HEK293T (cell line): ENCODE measurements at regions not wholly inside any gene's neighbourhood (a gene's known extent, or its start where the extent isn't known, plus 50 kb on each side); places are given as distances from the start of the nearest gene placed in this dataset.

ENCODE experiments used
- CTCF ChIA-PET: fragments of 350-600 bp; formaldehyde crosslinking; extraction: SDS; loops from one replicate; lab custom pipeline; 2021; ENCODE audit warnings: antibody characterized with exemption, inconsistent platforms; lab: Yijun Ruan, JAX
- POLR2A ChIA-PET: fragments of 350-600 bp; formaldehyde crosslinking; extraction: SDS; loops from one replicate; lab custom pipeline; 2020; ENCODE audit warnings: antibody characterized with exemption, inconsistent platforms; lab: Yijun Ruan, JAX
- DNase-seq: peaks from one replicate; pipeline ENCODE4 v3.0.0; 2012; ENCODE audit warnings: mixed read lengths; ENCODE audit errors: extremely low spot score
- ARNT ChIP-seq: fragments of 450-650 bp; IDR thresholded peaks from 2 replicates; pipeline ENCODE4 v1.6.1; 2017; ENCODE audit warnings: mild to moderate bottlenecking
- BHLHE40 ChIP-seq: fragments of 450-650 bp; IDR thresholded peaks from 2 replicates; pipeline ENCODE4 v1.6.1; 2016; ENCODE audit warnings: mild to moderate bottlenecking, moderate library complexity, borderline replicate concordance
- CTBP1 ChIP-seq: fragments of 450-650 bp; IDR thresholded peaks from 2 replicates; pipeline ENCODE4 v1.6.1; 2016; ENCODE audit warnings: borderline replicate concordance
- ELF4 ChIP-seq: fragments of 450-650 bp; IDR thresholded peaks from 2 replicates; pipeline ENCODE4 v1.6.1; 2017; ENCODE audit warnings: antibody characterized with exemption
- FOXA1 ChIP-seq: fragments of 450-650 bp; IDR thresholded peaks from 2 replicates; pipeline ENCODE4 v1.6.1; 2016; ENCODE audit warnings: mild to moderate bottlenecking
- FOXK2 ChIP-seq: fragments of 450-650 bp; IDR thresholded peaks from 2 replicates; pipeline ENCODE4 v1.6.1; 2016; ENCODE audit warnings: mild to moderate bottlenecking
- FOXM1 ChIP-seq: fragments of 450-650 bp; IDR thresholded peaks from 2 replicates; pipeline ENCODE4 v1.6.1; 2017; ENCODE audit warnings: mild to moderate bottlenecking, borderline replicate concordance
- HDGF ChIP-seq: fragments of 450-650 bp; IDR thresholded peaks from 2 replicates; pipeline ENCODE4 v1.6.1; 2017; ENCODE audit warnings: antibody characterized with exemption, borderline replicate concordance
- L3MBTL2 ChIP-seq: fragments of 450-650 bp; conservative IDR thresholded peaks from 2 replicates; pipeline ENCODE4 v1.6.1; 2016; ENCODE audit warnings: mild to moderate bottlenecking
- LEF1 ChIP-seq: fragments of 450-650 bp; IDR thresholded peaks from 2 replicates; pipeline ENCODE4 v1.6.1; 2017; ENCODE audit warnings: mild to moderate bottlenecking, borderline replicate concordance
- NFRKB ChIP-seq: fragments of 450-650 bp; IDR thresholded peaks from 2 replicates; pipeline ENCODE4 v1.6.1; 2016; ENCODE audit warnings: mild to moderate bottlenecking, moderate library complexity
- SP1 ChIP-seq: fragments of 450-650 bp; IDR thresholded peaks from 2 replicates; pipeline ENCODE4 v1.6.1; 2017
- SUZ12 ChIP-seq: fragments of 450-650 bp; IDR thresholded peaks from 2 replicates; pipeline ENCODE4 v1.6.1; 2016; ENCODE audit warnings: mild to moderate bottlenecking
- TARDBP ChIP-seq: fragments of 450-650 bp; IDR thresholded peaks from 2 replicates; pipeline ENCODE4 v1.6.1; 2016
- ZNF384 ChIP-seq: fragments of 450-650 bp; IDR thresholded peaks from 2 replicates; pipeline ENCODE4 v1.6.1; 2016
- TF ChIP-seq, protein P1 (sequence below): fragments of 450-650 bp; IDR thresholded peaks from 2 replicates; pipeline ENCODE4 v1.6.1; 2016

DNA sequence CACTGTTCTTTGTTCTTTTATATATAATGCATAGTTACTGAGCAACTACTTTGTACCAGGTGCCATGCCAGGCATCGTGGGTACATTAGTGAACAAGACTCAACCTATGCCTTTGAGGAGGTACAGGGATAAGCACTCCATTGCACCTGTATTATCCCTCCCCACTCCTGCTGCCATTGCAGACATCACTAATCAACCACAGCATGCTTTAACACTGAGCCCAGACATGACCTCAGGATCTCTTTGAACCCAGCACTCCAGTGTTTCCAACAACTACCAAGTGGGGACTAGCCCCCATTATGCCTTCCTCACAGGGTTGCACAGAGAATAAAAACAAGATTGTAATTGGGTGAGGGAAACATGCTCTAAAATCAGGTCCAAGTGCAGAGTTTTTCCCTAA is 60.5 kb upstream of the COL13A1 start:
- POLR2A ChIA-PET, result no interaction called here
- no peak for TF ChIP-seq TARDBP
- no peak for TF ChIP-seq LEF1
- no peak for TF ChIP-seq FOXM1
- no peak for TF ChIP-seq SP1
- TF ChIP-seq, protein P1, sequence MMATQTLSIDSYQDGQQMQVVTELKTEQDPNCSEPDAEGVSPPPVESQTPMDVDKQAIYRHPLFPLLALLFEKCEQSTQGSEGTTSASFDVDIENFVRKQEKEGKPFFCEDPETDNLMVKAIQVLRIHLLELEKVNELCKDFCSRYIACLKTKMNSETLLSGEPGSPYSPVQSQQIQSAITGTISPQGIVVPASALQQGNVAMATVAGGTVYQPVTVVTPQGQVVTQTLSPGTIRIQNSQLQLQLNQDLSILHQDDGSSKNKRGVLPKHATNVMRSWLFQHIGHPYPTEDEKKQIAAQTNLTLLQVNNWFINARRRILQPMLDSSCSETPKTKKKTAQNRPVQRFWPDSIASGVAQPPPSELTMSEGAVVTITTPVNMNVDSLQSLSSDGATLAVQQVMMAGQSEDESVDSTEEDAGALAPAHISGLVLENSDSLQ, result no peak
- TF ChIP-seq ELF4, result no peak
- TF ChIP-seq BHLHE40, result no peak
- no peak for TF ChIP-seq FOXA1
- no peak for TF ChIP-seq FOXK2
- TF ChIP-seq L3MBTL2, result no peak
- no peak for TF ChIP-seq ZNF384
- no peak for TF ChIP-seq NFRKB
- no peak for TF ChIP-seq CTBP1
- TF ChIP-seq HDGF, result no peak
- no peak for TF ChIP-seq SUZ12

DNA sequence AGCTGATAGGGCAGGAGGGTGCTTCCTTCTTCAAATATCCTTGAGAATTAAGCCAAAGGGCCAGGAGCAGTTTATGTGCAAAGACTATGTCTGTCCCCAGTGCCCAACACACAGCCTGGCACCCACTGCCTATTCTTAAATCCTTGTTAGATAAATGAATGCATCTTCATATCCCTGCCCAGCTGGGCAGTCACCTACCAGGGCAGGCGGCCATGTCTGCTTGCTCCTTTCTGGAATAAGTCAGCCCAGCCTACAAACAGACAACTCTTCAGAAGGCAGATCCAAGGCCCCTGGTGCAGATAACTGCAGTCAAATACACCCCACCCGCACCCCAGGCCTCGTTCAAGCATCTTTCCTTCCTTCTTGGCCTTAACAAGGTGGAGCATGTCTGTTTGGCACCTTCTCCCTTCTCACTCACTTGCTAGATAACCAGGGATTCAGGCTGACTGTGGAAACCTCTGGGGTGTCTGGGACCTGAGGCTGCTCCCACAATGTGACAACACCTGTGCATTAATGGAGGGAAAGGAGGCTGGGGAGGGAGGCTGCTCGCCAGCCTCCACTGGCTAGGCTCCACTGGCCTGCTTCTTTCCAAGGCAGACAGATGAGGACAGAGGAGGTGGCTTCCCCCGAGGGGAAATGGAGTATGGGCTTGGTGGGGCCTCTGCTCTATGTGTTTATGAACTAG is 59.9 kb upstream of the COL13A1 start:
- ChIA-PET POLR2A (no interaction called here), CTCF (interaction anchor here (1.4 kb wide), 1 partner anchor 33 kb away, joined by 3 read pairs; no protein-coding TSS in a partner anchor)
- TF ChIP-seq TARDBP (no peak), HDGF (no peak), FOXM1 (no peak), LEF1 (no peak), BHLHE40 (no peak), FOXK2 (no peak), CTBP1 (no peak), L3MBTL2 (no peak), ELF4 (no peak), SP1 (no peak), FOXA1 (no peak), NFRKB (no peak), ZNF384 (no peak), SUZ12 (no peak), ARNT (no peak)
- TF ChIP-seq, protein P1, result no peak
- DNase-seq, result no peak

More for the DNA sequence above, 60.5 kb upstream of the COL13A1 start:
- CTCF ChIA-PET, result no interaction called here
- no peak for DNase-seq

DNA sequence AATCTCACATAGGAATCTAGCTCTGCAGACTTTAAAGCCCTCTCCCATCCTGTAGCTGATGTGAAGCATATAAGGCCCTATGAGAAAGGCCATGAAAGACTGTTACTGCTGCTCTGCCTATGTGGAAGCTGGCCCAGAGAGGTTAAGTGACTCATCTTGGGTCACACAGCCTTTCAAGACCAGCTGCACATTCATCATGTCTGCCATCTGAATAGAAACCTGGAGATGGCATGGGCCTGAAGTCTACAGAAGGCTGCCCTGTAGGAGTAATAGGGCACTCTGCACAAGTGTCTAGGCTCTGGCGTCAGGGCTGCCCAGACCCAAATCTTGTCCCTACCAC is 59.4 kb upstream of the COL13A1 start:
- DNase-seq, result no peak
- CTCF ChIA-PET, result interaction anchor here (0.7 to 1.8 kb wide), 7 partner anchors 10 to 172 kb away, joined by 3 to 12 read pairs (median 6); no protein-coding TSS in a partner anchor
- POLR2A ChIA-PET, result no interaction called here
- TF ChIP-seq TARDBP (no peak), HDGF (no peak), BHLHE40 (no peak)
- TF ChIP-seq, protein P1, result no peak

DNA sequence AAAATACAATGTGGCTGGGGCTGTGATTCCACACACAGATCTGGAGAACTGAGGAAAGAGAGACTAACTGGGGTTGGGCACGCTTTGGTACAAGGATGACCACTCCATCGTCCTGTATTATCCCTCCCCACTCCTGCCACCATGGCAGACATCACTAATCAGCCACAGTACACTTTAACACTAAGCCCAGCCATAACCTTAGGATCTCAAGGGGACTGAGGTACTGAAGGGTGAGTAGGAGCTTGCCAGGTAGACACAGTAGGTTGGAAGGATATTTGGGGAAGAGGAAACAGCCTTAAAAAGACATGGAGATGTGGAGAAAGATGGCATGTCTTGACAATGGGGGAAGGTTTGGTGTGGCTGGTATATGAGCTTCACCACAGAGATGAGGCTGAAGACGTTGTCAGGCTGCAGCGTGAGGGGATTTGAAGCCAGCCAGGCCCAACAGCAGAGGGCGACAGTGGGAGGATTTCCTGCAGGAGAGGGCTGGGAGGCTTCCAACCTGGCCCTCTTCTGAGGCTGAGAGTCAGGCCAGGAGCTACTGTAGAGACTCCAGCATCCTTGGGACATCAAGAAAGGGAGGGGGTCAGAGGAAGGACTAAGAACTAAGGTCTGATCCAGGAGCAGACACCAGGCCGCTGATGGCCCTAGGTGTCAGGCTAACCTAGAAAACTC is 58.6 kb upstream of the COL13A1 start:
- no peak for TF ChIP-seq ARNT
- TF ChIP-seq CTBP1, result no peak
- no peak for TF ChIP-seq FOXK2
- TF ChIP-seq NFRKB, result no peak
- TF ChIP-seq, protein P1, result no peak
- peak; percentile 73 for DNase-seq
- CTCF ChIA-PET, result interaction anchor here (0.6 to 1.8 kb wide), 13 partner anchors 9 to 215 kb away, joined by 3 to 12 read pairs (median 3); no protein-coding TSS in a partner anchor
- POLR2A ChIA-PET, result no interaction called here

DNA sequence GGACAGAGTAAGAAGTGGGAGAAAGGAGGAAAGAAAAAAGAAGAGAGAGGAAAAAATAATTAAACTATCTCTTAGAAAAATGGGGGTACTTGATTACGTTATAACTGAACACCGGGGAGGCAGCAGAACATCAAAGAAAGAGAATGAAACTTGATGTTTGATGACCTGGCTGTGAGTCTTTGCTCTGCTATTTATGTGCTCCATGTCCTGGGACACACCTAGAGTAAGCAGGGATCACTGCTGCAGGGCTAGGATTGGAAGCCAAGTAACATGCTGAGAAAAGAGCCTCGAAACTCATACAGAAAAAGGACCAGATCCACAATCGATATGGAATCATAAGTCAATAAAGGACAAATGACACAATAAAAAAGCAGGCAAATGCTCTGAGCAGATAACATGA is 56.7 kb upstream of the COL13A1 start:
- DNase-seq, result no peak
- TF ChIP-seq HDGF (no peak), ARNT (no peak), ELF4 (no peak), NFRKB (no peak), FOXA1 (no peak), CTBP1 (no peak), BHLHE40 (no peak), SP1 (no peak), TARDBP (no peak), L3MBTL2 (no peak), FOXK2 (no peak), LEF1 (no peak), FOXM1 (no peak), SUZ12 (no peak), ZNF384 (no peak)
- TF ChIP-seq, protein P1, result no peak
- ChIA-PET CTCF (interaction anchor here (0.6 to 0.7 kb wide), 3 partner anchors 12 to 169 kb away, joined by 3 read pairs; no protein-coding TSS in a partner anchor), POLR2A (no interaction called here)
